AG08395 (cell line): ENCODE measurements at regions not wholly inside any gene's neighbourhood (a gene's known extent, or its start where the extent isn't known, plus 50 kb on each side); places are given as distances from the start of the nearest gene placed in this dataset.
"Not testable (repeated sequence)": the region's sequence is repeated elsewhere in the genome, so short reads cannot be mapped to it uniquely, and the experiment has no call there.

Source experiments
- DNase-seq: peaks from one replicate; pipeline ENCODE4 v3.0.0; 2012; ENCODE audit warnings: mixed read lengths, low spot score

DNA sequence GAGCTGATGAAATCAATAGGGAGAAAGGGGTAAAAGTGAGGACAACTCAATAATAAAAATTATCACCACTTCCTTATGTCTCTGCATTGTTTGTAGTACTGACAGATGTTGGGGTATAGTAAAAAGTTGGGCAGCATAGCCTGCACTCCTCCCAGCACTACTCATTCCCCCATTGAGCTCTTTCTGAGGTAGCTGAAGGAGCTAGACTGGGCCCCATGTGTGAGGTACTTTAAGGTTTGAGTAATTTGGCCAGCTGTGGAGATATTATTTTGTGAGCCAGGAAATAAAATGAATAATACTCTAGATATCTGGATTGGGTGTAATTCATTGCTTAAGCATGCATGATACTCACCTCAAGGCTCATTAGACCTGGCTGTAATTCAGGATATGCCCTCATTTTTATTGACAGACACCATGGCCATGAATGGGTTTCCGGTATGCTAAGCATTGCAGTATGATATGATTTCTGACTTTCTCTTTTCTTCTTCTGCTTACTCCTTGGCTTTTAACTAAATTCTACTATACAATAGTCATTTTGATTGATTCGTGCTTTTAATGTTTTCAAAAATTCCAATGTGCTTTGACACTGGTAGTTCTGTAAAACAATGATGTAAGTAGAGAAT, 283.9 kb upstream of the RIMS1 start:
- peak; percentile 75 for DNase-seq

DNA sequence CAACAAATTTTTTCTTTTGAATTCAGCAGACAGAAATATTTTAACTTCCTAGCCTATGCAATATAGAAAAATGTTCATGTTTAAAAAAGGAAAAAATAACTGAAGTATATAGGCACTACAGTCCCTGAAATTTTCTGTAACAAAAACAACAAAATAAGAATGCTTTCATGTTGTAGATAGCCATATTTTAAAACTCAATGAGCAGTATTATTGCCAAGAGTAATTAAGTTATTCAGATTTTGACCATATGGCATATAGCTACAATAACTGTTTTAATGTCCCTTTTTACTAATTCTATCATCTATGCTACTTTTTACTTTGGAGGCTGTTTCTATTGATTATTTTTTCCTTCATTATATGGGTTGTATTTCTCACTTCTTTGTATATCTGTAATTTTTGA, 283.3 kb upstream of the RIMS1 start:
- DNase-seq: no peak

DNA sequence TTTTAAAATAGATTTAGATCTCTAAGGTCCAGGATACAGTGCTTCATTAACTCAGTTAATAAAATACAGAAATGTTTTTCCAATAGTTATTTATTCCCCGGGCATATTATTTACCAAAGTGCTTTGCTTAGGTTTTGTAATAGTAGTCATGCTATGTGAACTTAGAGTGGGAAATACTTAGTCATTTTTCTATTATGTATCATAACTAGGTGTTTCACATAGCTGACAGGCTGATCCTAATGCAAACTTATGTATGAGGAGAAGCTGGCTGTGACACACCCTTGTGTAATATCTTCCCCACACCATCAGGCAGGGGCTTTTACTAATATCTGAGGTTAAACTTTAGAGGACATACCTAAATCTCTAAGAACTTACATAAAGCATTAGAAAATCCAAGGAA, 277.7 kb upstream of the RIMS1 start:
- DNase-seq: no peak

DNA sequence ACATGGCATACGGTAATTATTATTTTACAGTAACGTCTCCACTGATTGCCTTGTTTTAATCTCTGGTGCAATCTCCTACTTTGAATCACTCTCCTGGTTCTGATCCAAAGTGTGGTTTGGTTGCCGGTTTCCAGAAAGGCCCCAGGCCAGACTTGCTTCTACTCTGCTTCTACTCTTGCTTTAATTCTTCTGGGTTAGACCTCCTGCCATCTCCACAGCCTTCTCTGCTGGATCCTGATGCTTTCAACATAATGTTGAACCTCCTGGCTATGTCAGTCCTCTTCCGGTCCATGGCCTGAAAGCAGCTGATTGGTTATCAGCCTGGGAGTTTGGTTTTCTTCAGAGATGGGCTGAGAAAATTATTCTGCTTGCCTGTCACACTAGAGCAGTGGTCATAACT, 266.5 kb upstream of the RIMS1 start:
- peak; percentile 72 for DNase-seq

DNA sequence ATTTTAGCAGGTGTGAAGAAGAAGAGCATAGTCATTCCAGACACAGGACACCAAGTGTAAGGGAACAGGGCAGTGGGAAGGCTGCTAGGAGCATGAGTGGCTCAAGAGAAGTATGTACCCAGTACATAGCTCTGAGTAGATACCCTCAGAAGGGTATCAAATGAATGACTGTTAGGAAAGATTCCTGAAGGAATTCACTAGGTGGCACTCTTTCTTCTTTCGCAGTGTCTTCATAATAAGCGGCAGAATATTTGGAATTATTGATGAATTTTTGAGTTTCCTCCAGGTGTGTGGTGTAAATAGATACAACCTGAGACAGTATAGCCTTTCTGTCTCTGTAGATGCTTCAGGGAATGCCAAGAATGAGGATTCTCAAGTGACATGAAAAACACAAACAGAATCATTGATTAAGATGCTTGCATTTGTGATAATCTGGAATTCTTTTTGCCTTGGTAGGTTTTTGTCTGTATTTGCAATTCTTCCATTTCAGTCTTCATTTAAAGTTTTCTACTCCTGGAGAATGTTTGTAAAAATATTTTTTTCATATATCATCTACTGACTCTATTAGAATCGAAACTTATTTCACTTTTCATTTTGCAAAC, 264.3 kb upstream of the RIMS1 start:
- DNase-seq: peak; percentile 23

DNA sequence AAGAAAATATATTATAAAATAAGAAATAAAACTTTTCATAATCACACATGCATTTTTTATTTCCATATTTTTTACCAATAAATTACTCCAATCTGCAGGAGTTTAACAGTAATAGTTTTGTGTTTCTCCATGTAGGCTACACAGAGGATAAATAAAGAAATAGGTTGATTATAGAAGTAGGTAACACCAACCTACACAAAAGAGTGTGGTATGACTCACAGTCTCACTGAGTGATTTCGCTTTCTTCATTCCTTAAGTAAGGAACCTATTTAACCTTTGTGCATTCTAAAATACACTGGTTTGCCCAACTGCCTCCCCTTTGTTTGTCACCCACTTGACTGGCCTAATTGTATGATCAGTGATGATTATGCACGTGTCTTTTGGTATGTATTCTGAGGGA, 244.2 kb upstream of the RIMS1 start:
- DNase-seq: no peak

DNA sequence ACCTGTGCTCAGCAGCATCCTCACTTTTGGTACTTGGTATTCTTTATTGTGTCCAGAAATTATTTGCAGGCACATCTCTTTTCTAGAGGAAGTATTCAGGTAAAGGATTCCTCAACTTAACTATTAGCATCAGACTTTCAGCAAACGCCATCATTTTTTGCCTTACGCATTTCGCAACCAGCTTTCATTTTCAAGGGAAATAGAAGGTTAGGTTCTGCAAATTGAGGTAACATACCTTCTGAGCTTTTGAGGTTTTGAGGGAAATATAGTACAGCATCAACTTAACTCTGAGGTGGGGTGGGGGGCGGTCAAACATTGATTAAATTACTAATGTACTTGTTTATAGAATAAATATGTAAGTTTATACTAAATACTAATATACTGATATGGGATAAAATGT, 243.6 kb upstream of the RIMS1 start:
- DNase-seq: no peak

DNA sequence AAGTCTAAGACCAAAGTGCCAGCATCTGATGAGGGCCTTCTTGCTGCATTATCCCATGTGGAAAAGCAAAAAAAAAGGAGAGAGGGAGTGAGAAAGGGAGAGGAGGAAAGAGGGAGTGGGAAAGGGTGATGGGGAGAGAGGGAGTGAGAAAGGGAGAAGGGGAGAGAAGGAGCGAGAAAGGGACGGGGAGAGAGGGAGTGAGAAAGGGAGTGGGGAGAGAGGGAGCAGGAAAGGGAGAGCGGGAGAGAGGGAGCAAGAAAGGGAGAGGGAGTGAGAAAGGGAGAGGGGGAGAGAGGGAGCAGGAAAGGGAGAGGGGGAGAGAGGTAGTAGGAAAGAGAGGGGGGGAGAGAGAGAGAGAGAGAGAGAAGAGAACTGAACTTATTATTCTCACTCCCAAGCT, 241.1 kb upstream of the RIMS1 start:
- DNase-seq: no peak

DNA sequence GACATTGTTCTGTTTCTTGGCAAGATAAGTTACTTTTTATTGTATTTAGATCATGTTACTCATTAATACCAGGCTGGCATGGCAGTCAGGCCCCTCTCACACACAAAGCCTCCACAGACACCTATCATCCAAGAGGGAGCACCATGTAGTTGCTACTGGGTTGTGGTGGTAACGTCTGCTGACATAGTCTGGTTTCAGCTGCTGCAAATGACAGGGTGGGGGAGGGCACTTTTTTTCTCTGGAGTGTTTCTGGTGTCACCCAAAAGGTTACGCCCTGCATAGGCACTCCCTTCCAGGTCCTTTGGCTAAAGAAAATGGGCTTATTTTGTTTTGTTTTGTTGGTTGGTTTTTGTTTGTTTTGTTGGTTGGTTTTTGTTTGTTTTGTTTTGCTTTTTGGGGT, 236.4 kb upstream of the RIMS1 start:
- DNase-seq: no peak

DNA sequence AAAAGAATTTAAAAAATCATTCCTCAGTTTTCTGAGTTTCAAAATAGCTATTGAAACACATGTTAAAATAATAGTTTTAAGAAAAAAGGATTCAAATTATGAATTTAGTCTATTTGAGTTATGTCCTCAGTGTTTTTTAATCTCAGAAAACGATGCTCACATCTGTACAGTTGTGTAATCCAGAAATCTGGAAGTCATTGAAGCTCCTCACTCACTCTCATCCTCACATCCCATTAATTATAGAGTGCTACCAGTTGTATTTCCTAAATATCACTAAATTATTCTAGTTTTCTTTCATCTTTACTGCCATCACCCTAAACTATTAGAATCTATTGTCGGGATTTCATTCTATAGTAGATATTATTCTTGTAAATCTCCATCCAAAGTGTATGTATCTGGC, 234.7 kb upstream of the RIMS1 start:
- no peak for DNase-seq

DNA sequence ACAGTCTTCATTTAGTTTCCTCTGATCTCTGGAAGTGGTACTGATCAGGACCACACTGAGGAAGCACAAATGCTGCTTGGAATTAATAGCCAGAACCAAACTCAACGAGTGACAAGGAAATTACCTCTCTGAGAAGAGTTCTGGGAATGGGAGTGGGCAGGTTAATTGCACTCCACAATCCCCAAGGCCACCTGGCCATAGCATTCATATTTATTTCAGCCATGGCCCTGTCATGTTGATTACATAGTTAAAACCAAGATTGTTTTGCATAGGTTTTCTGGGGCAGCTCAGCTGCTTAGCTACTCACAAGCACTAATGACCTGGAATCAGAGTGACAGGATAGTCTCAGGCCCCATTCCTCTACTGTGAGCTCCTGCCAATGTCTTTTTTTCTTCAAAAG, 230.2 kb upstream of the RIMS1 start:
- no peak for DNase-seq

DNA sequence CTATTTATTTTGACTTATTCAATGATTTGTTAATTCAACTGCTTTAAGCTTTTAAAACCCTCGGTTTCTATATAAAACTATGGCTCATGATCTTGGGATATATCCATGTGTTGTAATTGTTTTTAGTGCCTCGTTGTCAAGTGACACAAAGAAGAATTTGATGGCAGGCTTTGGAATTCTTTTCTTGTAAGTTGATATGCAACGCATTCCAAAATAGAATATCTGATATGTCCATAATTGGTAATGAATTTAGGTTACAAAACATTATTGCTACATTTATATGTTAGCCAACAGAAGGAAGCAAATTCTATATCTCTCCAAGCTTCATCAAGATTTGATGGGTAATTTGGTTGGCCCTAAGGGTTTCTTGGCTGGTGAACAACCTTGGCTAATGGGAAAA, 220.4 kb upstream of the RIMS1 start:
- DNase-seq: no peak

DNA sequence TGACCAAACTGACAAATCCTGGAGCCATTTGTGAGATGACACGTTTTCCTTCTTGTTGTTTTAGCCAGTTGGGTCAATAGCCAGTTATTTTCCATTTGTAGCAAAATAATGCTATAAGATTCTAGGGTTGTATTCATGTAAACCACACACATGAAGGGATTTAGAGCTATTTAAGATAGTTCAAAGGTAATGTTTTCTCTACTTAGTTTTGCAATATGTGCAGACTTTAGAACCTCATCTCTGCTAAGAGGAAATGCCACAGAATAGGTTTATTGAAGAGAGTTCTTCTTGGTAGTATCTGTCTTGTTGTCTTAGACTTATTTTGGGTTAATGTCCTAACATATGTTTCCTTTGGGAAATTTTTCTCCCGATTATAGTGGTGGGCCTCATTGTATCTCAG, 213.5 kb upstream of the RIMS1 start:
- no peak for DNase-seq

DNA sequence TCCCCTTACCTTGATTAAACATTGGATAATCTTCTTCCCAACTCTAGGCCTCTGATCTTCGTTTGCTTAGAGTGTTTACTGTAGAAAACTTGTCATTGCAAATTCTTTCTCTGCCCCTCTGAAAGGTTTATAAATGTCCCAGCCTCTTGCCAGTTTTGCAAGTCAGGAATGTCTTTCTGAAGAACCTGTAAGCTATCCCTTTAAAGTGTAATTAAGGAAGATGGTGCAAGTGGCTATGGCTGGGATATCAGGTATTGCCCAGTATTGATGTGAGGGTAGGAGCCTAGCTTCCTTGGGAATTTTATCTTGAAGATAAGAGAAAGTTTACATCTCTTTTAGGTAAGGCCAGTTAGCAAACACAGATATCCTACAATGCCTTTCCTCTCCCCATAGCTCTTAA, 211.0 kb upstream of the RIMS1 start:
- DNase-seq: no peak

DNA sequence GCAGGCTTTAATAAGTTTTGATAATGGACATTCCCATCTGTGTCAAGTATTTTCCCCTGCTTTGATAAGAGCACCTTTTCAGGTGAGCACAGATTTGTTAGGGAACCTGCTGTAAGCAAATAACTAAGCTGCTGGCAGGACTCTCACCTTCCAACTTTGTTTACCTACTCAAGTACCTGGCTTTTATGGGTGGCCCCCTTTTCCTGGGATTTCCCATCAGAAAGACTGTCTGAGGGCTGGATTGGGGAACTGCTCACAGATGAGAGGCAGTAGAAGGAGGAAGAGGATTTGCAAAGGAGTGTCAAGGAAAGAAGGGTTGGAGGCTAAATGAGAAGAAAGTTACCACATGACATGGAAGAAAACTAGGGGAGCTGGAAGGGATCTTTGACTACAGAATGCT, 210.1 kb upstream of the RIMS1 start:
- DNase-seq: no peak

DNA sequence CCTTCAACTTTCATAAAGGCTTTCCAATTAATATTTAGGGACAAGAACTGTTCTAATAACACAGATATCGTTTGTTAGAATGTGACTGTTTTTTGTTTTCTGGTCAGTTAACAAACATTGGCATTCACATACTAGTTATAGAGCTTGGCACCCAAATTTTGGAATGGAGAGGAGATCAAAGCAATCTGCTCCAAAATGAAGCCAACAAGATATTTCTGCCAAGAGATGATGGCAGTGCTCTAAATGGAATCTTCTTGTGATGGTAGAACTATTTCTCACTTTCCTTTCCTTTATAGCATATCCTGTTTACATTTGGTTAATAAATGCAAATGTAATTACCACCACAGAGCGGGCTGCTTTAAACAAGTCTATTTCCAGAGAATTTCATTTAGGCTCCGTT, 208.3 kb upstream of the RIMS1 start:
- DNase-seq: no peak

DNA sequence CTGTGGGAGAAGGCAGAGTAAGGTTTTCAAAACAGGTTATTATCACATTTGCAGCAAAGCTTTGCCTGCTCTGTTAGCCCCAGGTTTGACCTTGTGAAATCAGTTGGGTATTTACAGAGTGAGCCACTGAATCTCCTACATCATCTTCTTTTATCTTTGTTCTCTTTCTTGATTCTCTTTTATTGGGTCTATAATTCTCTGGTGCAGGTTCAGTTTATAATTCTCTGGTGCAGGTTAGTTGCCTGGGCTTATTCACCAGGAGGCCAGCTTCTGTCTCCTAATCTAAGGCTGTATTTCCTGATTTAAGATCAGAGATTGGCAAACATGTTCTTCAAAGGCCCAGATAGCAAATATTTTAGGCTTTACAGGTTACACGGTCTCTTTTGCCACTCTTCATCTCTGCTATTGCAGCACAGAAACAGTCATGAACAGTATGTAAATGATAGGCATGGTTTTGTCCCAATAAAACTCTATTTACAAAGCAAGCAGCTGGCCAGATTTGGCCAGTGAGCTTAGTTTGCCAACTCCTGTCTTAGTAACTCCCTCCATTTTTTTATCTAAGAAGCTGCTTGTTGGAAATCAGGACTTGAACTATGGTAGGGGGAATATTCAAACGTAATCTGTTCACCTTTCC, 205.0 kb upstream of the RIMS1 start:
- DNase-seq: no peak

DNA sequence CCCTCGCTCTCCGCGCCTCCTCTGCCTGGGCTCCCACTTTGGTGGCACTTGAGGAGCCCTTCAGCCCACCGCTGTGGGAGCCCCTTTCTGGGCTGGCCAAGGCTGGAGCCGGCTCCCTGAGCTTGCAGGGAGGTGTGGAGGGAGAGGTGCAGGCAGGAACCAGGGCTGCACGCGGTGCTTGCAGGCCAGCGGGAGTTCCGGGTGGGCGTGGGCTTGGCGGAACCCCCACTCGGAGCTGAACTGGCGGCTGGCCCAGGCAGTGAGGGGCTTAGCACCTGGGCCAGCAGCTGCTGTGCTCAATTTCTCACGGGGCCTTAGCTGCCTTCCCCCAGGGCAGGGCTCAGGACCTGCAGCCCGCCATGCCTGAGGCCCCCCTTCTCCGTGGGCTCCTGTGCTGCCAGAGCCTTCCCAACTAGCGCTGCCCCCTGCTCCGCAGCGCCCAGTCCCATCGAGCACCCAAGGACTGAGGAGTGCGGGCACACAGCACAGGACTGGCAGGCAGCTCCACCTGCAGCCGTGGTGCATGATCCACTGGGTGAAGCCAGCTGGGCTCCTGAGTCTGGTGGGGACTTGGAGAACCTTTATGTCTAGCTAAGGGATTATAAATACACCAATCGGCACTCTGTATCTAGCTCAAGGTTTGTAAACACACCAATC, 200.2 kb upstream of the RIMS1 start:
- DNase-seq: not testable (repeated sequence)

DNA sequence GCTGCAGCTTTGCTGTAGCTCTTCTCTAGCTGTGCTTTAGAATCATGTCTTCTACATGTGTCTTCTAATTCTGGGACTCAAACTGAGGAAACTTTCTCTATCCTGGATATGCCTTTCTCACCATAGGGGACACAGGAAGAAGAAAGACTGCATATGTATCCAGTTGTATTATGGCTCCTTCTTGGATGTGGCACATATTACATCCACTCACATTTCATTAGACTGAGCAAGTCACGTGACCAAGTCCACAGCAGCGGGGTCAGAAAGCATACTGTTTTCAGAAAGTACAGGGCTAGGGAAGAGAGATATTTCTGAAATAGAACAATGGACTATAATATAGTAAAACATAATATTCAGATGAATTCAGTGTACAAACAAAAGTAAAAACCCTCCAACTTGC, 187.6 kb upstream of the RIMS1 start:
- DNase-seq: no peak

DNA sequence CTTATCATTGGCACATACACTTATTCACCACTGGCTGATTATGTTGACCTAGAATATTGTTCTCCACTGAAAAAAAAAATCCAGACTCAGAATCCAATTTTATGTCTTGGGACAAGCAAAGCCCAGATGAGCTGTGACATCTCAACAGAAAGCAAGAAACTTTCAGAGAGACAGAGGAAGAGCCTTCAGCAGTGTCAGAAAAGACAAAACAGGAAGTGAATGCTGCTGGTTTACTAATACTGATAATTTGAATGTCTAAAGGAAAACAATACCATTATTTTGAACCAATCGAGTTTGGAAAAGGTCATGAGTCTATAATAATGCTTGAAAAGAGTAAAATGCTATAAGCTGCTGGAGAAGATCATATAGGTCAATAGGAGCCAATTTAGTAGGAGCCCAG, 179.8 kb upstream of the RIMS1 start:
- DNase-seq: no peak

DNA sequence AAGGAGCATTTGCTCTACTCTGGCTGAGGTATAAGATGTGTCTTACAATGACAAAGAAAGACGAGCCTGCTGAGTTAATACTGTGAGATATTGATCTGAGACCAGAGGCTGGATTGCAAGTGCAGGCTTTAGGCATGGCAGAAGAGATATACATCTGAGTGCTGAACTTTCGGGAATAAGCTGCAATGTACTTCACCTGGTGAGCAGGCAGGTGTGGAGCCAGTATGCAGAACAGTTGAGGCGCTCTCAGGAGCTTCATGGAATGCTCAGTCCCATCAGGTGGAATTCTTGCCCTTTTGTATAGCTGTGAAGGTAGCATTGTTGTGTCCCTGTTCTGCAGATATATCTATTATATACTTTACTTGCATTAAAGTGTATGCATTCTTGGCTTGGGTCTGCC, 179.3 kb upstream of the RIMS1 start:
- DNase-seq: no peak

DNA sequence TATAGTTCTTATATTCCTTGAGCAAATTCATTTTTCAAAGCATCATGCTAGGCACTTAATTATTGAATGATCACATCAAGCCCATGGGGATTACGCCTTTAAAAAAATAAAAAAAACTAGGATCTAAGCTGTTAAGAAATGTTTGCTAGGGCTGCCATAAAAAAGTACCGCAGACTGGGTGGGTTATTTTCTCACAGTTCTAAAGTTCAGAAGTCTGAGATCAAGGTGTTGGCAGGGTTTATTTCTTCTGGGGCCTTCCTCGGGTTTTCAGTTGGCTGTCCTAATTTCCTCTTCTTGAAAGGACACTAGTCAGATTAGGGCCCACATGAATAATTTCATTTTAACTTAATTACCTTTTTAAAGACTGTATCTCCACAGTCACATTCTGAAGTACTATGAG, 165.6 kb upstream of the RIMS1 start:
- no peak for DNase-seq

DNA sequence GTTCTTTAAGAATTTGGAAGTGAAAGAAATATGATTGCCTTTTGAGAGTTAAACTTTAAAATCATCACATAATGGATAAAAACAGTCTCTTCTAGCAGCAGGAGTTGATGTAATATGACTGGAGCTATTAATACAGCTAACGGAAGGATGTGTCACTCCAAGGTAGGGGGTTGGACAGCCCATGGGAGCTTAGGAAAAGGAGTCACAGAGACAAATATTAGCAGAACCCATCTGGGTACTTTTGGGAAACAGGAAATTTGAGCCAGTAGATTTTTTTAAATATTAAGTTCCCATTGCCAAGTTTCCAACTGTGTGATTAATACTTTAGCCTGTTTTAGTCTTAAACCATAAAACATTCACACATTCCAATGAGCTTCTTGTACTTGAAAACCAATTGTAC, 164.7 kb upstream of the RIMS1 start:
- DNase-seq: peak; percentile 32

DNA sequence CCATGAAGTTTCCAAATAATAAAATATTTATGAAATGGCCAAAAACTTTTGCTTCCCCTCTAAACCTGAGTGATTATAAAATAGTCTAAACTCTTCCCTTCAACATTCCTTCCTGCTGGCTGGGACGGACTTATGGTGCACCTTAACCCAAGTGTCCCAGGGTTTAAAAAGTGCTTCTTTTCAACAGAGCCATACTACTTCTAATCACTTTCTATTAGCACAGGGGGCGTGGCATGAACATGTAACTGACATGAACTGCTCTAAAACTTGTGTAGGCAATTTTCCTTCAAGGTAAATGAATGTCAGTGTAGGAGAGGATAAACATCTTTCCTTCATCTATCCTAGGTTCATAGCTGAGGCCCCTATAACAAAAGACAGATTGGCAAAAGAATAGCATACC, 163.6 kb upstream of the RIMS1 start:
- no peak for DNase-seq
